OCI-LY3 (cell line): ENCODE measurements at regions not wholly inside any gene's neighbourhood (a gene's known extent, or its start where the extent isn't known, plus 50 kb on each side); places are given as distances from the start of the nearest gene placed in this dataset.

Experiments
- EZH2phosphoT487 ChIP-seq: fragments of 200-600 bp; shearing (Covaris generic); IDR thresholded peaks from 2 replicates; pipeline ENCODE4 v1.6.1; 2018; ENCODE audit warnings: antibody characterized with exemption, mixed run types, low read depth
- TF ChIP-seq, protein P1 (sequence below): fragments of 200-600, 300-600 bp; sonication (generic); IDR thresholded peaks from 2 replicates; pipeline ENCODE4 v1.5.1; 2014; ENCODE audit warnings: antibody characterized with exemption, low read length, low read depth

DNA sequence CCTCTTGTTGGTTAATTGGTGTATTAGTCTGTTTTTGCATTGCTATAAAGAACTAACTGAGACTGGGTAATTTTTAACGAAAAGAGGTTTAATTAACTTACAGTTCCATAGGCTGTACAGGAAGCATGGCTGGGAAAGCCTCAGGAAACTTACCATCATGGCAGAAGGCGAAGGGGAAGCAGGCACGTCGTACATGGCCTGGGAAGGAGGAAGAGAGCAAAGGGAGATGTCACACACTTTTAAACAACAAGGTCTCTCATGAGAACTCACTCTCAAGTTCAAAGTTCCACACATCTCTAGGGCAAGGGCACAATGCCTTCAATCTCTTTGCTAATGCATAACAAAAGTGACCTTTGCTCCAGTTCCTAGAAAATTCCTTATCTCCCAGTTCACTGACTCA is 125.0 kb upstream of the IRX5 start:
- TF ChIP-seq, protein P1, sequence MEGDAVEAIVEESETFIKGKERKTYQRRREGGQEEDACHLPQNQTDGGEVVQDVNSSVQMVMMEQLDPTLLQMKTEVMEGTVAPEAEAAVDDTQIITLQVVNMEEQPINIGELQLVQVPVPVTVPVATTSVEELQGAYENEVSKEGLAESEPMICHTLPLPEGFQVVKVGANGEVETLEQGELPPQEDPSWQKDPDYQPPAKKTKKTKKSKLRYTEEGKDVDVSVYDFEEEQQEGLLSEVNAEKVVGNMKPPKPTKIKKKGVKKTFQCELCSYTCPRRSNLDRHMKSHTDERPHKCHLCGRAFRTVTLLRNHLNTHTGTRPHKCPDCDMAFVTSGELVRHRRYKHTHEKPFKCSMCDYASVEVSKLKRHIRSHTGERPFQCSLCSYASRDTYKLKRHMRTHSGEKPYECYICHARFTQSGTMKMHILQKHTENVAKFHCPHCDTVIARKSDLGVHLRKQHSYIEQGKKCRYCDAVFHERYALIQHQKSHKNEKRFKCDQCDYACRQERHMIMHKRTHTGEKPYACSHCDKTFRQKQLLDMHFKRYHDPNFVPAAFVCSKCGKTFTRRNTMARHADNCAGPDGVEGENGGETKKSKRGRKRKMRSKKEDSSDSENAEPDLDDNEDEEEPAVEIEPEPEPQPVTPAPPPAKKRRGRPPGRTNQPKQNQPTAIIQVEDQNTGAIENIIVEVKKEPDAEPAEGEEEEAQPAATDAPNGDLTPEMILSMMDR: no peak
- TF ChIP-seq EZH2phosphoT487: no peak
